MM.1S (cell line): ENCODE measurements at regions not wholly inside any gene's neighbourhood (a gene's known extent, or its start where the extent isn't known, plus 50 kb on each side); places are given as distances from the start of the nearest gene placed in this dataset.

ENCODE experiments used
- CTCF ChIP-seq: fragments of 300-600 bp; sonication (generic); IDR thresholded peaks from 2 replicates; pipeline ENCODE4 v1.5.1; 2016; ENCODE audit warnings: antibody characterized with exemption, low read length, mixed read lengths
- EZH2 ChIP-seq: fragments of 300-600 bp; sonication (generic); optimal IDR thresholded peaks from 2 replicates; pipeline ENCODE3; 2017; ENCODE audit warnings: low read depth, mild to moderate bottlenecking, antibody characterized with exemption, low read length, mixed read lengths
- EZH2phosphoT487 ChIP-seq: fragments of 300-600 bp; sonication (generic); IDR thresholded peaks from 2 replicates; pipeline ENCODE4 v1.6.1; 2018; ENCODE audit warnings: antibody characterized with exemption, low read length

- TF ChIP-seq CTCF (no peak), EZH2 (no peak), EZH2phosphoT487 (no peak)
Measured at GRCh38 chr2:116832148-116832547, 982.3 kb upstream of the DDX18 start.
